Upper lobe of left lung (tissue), 4 donors: ENCODE measurements at regions not wholly inside any gene's neighbourhood (a gene's known extent, or its start where the extent isn't known, plus 50 kb on each side); places are given as distances from the start of the nearest gene placed in this dataset.

ENCODE experiments used
- CTCF ChIP-seq, 6 experiments: fragments of 450-650 bp in 4 of 6; fragments of 200-600 bp in 2 of 6; sonication (generic) in 2 of 6; IDR thresholded peaks; one replicate each; pipeline ENCODE4 v1.5.1; 2016 to 2019; ENCODE audit warnings: antibody characterized with exemption in 6 of 6
- EP300 ChIP-seq, 4 donors: sonication (generic); formaldehyde crosslinking; IDR thresholded peaks; one replicate each; pipeline ENCODE4 v1.5.1; 2017; ENCODE audit warnings: antibody characterized with exemption in 4 of 4, control low read depth in 2 of 4
- POLR2A ChIP-seq, 4 donors: fragments of 450-650 bp; IDR thresholded peaks; one replicate each; pipeline ENCODE4 v1.5.1; 2016 to 2017; ENCODE audit warnings: antibody characterized with exemption in 4 of 4, mild to moderate bottlenecking in 2 of 4
- POLR2AphosphoS5 ChIP-seq, 2 donors: sonication (generic); formaldehyde crosslinking; IDR thresholded peaks; one replicate each; pipeline ENCODE4 v1.5.1; 2017; ENCODE audit warnings: antibody characterized with exemption in 2 of 2

DNA sequence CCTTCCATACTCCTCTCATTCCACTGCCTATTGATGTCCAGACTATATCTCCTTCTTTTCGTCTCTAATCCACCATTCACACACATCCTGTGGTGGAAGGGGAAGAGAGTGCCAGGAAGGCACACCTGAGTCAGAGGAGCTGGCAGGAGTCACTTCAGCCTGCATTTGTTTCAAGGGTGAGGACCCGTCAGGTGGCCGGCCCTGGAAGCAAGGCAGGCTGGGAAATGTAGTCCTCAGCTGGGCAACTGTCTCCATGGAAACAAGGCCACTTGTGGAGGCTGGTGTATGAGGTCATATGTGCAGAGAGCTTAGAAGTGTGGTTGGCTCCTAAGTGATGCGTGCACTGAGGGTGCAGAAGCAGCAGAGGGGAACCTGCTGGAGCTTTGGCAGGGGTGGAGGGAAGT lies 278.4 kb downstream of the NSG2 start:
- TF ChIP-seq POLR2A (IDR thresholded peaks at IDR 0.05) (no peak), CTCF (IDR thresholded peaks at IDR 0.05) (no peak), POLR2AphosphoS5 (IDR thresholded peaks at IDR 0.05) (no peak), EP300 (IDR thresholded peaks at IDR 0.05) (no peak)
